Large intestine (tissue), 3 donors: ENCODE measurements at regions not wholly inside any gene's neighbourhood (a gene's known extent, or its start where the extent isn't known, plus 50 kb on each side); places are given as distances from the start of the nearest gene placed in this dataset.

Experiments
- DNase-seq, 2 donors: peaks; one replicate each; pipeline versions ENCODE4 v3.0.0 to v3.0.0-alpha.2; 2013
- H3K27ac ChIP-seq: one replicate; pipeline ENCODE4 v1.5.1; 2013; ENCODE audit warnings: low read length
- H3K27me3 ChIP-seq: 2 replicates; pipeline ENCODE4 v1.6.1; 2013; ENCODE audit warnings: low read length; ENCODE audit not compliant: control insufficient read depth, insufficient read depth
- H3K36me3 ChIP-seq: 2 replicates; pipeline ENCODE4 v1.6.1; 2013; ENCODE audit warnings: low read length; ENCODE audit not compliant: control insufficient read depth, insufficient read depth
- H3K4me1 ChIP-seq: one replicate; pipeline ENCODE4 v1.6.1; 2013; ENCODE audit warnings: low read length; ENCODE audit not compliant: control insufficient read depth, insufficient read depth
- H3K4me3 ChIP-seq: one replicate; pipeline ENCODE4 v1.5.1; 2013; ENCODE audit warnings: low read length
- H3K9me3 ChIP-seq: one replicate; pipeline ENCODE4 v1.6.1; 2013; ENCODE audit warnings: mild to moderate bottlenecking, low read depth, low read length, moderate library complexity; ENCODE audit not compliant: control insufficient read depth
- WGBS: methylation state at CpG from one replicate; pipeline ENCODE4 v1.1.5; 2013; ENCODE audit warnings: low lambda C conversion rate; ENCODE audit not compliant: insufficient coverage; 5-methylcytosine and 5-hydroxymethylcytosine counted together

DNA sequence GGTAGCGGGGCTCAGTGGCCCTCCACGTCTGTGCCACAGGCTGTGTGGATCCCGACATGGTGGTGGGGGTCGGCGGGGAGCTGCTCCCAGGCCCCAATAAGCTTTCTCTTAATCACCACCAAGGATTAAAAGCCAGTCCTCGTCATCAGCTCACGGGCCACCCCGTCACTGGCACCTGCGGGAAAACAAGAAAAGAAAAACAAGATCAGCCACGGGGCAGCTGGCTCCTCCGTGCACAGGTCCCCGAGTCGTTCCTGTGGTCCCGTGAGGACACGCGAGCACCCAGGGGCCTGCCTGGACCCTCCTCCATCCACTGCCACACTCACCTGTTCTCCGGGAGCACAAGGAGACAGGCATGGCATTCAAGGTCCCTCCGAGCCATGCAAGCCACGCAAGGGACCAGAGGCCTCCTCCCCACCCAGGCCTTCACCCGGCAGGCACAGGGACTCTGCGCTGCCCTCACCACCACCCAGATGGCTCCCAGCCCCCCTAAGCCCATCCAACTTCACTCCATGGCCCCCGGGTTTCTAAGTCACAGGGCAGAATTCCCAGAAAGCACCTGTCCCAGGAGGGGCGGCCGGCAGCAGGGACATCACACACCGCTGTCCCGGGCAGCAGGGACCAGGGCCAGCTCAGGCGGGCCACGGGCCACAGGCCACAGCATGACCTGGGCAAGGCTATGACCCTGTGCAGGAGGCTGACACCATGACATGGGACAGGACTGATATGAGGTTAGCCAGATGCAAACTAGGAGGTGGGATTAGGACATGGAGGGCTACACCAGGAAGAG is 72.0 kb downstream of the NCOR2 start:
- no peak for DNase-seq
- peaks cover 45% of the 10 kb centered on the region for H3K36me3 ChIP-seq
- H3K4me1 ChIP-seq = peaks cover 19% of the 10 kb centered on the region
- WGBS = no CpG with 5 or more reads among the region's 28 CpGs
- H3K27me3 ChIP-seq = no peaks in the 10 kb centered on the region
- no peak overlapping the region for H3K27ac ChIP-seq
- H3K9me3 ChIP-seq = no peaks in the 10 kb centered on the region
- no peak overlapping the region for H3K4me3 ChIP-seq

DNA sequence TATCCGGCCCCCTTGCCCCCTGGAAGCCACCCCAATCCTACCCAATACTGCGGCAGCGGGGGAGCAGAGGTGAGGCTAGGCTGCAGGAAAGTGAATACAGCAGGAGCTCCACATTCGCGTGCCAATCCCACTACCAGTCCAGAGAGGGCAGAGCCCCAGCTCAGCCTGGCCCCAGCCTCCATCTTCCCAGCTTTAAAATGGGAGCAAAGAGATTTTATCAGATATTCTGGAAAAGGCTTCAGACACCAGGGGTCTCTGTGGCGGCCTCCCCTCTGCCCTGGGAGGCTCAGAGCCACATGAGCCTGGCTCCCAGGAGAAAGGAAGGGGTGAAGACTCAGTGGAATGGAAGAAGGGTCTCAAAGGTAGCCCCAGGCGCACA is 72.7 kb downstream of the NCOR2 start:
- Histone ChIP-seq H3K27me3 (no peaks in the 10 kb centered on the region), H3K27ac (no peak overlapping the region), H3K9me3 (no peaks in the 10 kb centered on the region), H3K36me3 (peaks cover 47% of the 10 kb centered on the region), H3K4me3 (no peak overlapping the region), H3K4me1 (peaks cover 14% of the 10 kb centered on the region)
- WGBS = no CpG with 5 or more reads among the region's 7 CpGs
- no peak for DNase-seq

DNA sequence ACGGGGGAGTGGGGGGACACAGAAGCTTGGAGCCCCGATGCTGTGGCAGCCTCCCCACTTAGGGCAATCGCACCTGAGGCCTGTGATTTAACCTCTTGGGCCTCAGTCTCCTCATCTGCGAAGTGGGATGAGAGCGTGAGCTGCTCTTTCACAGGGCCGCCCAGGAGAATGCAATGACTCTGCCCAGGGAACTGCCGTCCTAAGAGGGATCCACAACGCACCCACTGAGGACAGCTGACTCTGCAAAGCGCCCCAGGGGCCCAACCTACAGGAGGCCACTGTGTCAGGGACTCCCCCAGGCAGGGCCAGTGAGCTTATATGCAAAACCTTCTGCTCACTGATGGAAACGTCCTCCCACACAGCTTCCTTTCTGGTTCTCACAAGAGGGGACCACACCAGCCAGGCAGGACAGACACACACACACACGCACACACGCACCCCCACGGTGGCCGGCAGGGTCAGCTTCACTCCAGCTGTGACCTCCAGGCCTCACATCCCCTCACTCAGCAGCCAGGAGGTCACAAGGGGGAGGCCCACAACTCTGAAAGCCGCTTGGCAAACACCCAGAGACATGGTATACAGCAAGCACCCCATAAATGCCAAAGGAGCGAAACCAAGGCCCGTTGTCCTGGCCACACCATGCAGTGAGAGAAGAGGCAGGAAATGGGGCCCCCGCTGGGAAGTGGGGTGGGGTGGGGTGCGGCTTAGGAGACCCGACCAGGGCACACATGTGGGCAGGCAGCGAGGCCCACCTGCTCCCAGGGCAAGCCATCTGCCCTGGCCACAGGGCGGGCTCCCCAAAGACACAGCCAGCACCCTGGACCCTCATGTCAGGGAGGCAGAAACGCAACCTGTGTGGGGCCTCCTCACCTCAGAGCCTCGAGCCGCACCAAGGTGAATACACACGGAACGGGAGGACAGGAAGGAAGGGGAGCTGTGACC is 73.3 kb downstream of the NCOR2 start:
- H3K9me3 ChIP-seq = no peaks in the 10 kb centered on the region
- DNase-seq = no peak
- H3K36me3 ChIP-seq = peaks cover 53% of the 10 kb centered on the region
- H3K4me1 ChIP-seq = peaks cover 9% of the 10 kb centered on the region
- H3K4me3 ChIP-seq = no peak overlapping the region
- H3K27ac ChIP-seq = no peak overlapping the region
- no peaks in the 10 kb centered on the region for H3K27me3 ChIP-seq
- WGBS = no CpG with 5 or more reads among the region's 27 CpGs

DNA sequence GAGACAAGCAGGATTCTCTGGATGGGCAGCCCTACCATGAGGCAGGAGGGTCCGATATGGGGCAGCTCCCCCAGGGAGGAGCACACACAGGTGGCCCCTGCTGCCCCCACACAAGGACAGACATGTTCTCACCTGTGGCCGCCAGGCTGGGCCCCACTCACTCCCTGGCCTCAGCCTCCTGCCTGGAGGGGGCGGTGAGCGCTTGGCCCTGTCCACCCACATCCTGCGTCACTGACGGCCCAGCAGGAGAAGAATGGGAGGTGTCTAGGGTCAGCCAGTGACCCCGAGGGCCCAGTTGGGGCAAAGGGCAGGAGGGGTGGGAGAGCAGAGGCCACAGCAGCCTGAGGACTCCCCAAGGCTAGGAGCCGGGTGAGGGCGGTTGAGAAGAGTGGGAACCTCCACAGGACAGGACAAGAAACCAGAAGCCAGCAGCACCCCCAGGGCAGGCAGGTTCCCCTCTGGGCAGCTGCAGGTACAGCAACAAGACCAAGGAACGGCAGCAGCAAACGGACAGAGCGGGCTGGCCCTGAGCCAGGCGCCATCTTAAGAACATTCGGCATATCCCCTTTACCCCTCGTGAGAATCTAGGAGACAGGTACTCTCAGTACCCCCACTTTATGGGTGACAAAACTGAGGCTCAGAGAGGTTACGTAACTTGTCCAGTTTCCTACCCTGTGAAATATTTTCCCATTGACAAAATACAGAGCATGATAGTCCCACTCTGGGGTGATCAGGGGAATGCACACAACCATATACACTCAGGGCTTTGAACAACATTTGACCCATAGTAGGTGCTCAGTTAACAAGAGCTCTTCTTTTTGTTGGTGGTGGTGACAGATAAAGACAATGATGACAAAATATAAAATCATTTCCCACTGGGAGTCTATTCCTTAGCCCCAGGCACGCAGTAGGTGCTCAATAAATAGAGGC is 74.3 kb downstream of the NCOR2 start:
- no peaks in the 10 kb centered on the region for H3K27me3 ChIP-seq

DNA sequence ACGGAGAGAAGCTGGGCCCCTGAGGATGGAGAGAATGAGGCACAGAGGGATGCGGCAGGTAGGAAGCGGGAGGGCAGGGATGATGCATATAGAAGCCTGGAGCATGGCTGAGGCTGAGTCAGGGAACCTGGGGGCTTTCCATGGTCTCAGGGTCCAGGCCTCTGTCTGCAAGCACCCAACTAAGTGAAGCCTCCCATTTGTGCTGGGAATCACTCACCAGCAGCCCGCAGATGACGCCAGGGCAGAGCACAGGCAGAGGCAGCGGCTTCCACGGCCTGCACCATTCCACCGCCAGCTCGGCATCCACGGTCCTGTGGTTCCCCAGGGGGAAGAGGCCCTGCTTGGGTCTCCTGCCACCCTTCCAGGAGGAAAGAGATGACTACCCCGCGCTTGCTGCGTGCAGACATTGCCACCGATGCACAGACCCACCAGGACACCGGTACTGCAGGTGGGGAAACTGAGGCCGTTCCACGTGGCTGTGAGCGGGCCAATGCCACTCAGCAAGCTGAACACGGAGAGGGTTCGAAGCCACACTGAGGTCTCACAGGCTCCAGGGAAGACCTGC is 75.5 kb downstream of the NCOR2 start:
- Histone ChIP-seq H3K27ac (no peak overlapping the region), H3K9me3 (no peaks in the 10 kb centered on the region), H3K27me3 (no peaks in the 10 kb centered on the region), H3K36me3 (peaks cover 56% of the 10 kb centered on the region), H3K4me1 (peaks cover 2% of the 10 kb centered on the region), H3K4me3 (no peak overlapping the region)
- no CpG with 5 or more reads among the region's 20 CpGs for WGBS
- no peak for DNase-seq

More for the DNA sequence above, 74.3 kb downstream of the NCOR2 start:
- DNase-seq = no peak
- Histone ChIP-seq H3K9me3 (no peaks in the 10 kb centered on the region), H3K36me3 (peaks cover 56% of the 10 kb centered on the region), H3K27ac (no peak overlapping the region), H3K4me1 (peaks cover 7% of the 10 kb centered on the region), H3K4me3 (no peak overlapping the region)
- WGBS = no CpG with 5 or more reads among the region's 17 CpGs

DNA sequence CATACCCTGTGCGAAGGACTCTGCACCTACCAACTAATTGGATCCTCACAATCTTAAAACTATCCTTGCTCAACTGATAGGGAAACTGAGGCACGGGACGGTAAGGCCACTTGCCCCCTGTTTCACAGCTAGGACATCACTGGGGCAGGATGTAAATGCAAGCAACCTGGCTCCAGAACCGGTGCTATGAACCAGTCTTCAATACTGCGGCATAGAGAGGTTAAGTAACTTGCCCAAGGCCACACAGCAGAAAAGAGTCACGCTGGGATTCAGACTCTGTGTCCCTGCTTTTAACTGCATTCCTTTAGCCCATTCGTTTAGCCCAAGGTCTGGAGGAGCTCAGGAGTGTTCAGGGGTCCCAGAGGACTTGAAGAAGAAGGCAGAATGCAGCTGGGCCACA is 76.1 kb downstream of the NCOR2 start:
- Histone ChIP-seq H3K27me3 (no peaks in the 10 kb centered on the region), H3K9me3 (no peaks in the 10 kb centered on the region), H3K27ac (no peak overlapping the region), H3K36me3 (peaks cover 60% of the 10 kb centered on the region), H3K4me3 (no peak overlapping the region), H3K4me1 (peaks cover 2% of the 10 kb centered on the region)
- DNase-seq = no peak
- WGBS = no CpG with 5 or more reads among the region's 7 CpGs

DNA sequence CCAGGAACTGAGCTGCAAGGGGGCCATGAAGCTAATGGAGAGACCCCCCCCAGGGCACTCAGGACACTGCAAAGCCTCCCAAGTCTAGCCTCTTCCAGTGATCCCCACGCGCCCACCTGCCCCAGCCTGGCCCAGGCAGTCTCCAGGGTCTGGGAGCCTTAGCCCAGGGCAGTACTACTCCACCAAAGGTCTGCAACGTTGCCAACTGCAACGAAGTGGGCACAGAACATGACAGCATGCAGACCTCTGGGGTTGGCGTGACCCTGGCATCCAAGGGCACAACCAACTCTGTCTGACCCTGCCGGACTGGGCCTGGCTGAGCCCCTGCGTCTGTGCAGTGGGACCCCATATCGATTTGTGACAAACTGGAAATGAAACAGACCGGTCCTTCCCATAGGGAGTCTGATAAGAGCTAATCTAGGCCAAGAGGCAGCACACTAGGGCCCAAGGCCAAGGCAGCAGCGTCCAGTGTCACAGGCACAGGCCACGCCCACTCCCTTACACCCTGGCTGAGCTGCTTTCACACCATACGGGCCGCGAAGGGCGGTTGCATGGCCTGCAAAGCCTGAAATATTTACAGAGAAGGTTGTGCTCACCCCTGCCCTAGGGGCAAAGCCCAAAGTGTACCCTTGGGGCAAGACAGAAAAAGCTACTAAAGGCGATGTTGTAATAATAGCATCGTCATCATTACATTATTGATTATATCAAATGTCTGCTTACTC is 76.7 kb downstream of the NCOR2 start:
- no peak overlapping the region for H3K27ac ChIP-seq
- H3K36me3 ChIP-seq = peaks cover 64% of the 10 kb centered on the region

DNA sequence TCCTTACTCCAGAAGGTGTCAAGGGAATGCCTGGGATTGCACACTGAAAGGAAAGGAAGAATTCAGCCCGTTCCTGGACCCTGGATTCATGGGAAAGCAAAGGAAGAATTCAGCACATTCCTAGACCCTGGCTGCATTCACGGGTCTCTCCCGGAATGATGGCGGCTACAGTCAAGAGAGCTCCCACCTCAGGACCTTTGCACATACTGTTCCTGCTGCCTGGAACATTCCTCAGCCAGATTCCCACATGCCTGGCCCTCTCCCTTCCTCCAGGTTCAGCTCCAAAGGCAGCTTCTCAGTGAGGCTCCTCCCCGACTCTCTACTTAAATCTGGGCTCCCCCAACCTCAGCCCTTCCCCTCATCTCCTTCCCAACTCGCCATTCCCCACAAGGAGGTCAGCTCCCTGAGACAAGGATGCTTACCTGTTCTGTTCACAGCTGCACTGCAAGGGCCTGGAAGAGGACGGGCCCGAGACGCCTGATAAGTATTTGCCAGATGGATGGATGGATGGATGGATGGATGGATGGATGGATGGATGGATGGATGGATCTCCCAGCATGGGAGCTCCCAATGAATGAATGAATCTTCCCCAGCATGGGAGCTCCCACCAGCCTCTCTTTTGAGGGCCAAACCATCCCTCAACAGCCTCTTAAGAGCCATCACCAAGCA is 77.4 kb downstream of the NCOR2 start:
- no peak for DNase-seq
- Histone ChIP-seq H3K36me3 (peaks cover 67% of the 10 kb centered on the region), H3K4me1 (peaks cover 2% of the 10 kb centered on the region), H3K27me3 (no peaks in the 10 kb centered on the region), H3K27ac (no peak overlapping the region), H3K4me3 (no peak overlapping the region), H3K9me3 (no peaks in the 10 kb centered on the region)
- WGBS = no CpG with 5 or more reads among the region's 9 CpGs

More for the DNA sequence above, 76.7 kb downstream of the NCOR2 start:
- Histone ChIP-seq H3K4me3 (no peak overlapping the region), H3K4me1 (peaks cover 2% of the 10 kb centered on the region), H3K27me3 (no peaks in the 10 kb centered on the region), H3K9me3 (no peaks in the 10 kb centered on the region)
- 80% methylated on average over 2 of the region's 17 CpGs for WGBS
- peak; percentile 58 to 79 for DNase-seq

DNA sequence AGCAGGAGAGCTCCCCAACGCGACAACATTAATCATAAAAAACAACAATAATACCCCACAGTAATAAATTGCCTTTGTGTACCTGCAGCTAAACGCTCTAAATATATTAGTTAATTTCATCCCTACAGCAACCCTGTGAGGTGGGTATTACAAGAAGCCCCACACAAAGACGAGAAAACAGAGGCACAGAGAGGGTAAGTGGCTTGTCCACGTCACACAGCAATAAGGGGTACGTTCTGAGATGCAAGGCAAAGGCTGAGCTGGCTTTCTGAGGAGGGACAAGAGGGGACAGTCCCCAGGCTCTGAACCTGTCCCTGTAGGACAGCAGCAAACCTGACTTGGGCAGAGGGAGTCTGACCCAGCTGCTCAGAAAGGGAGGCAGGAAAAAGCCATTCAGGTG is 78.2 kb downstream of the NCOR2 start:
- Histone ChIP-seq H3K9me3 (peaks cover 3% of the 10 kb centered on the region), H3K36me3 (peaks cover 67% of the 10 kb centered on the region), H3K4me3 (no peak overlapping the region), H3K4me1 (peaks cover 2% of the 10 kb centered on the region), H3K27ac (no peak overlapping the region), H3K27me3 (no peaks in the 10 kb centered on the region)
- no peak for DNase-seq
- WGBS = 100% methylated on average over 2 of the region's 6 CpGs
